ENCODE measurements at regions not wholly inside any gene's neighbourhood (a gene's known extent, or its start where the extent isn't known, plus 50 kb on each side); places are given as distances from the start of the nearest gene placed in this dataset.

DNA sequence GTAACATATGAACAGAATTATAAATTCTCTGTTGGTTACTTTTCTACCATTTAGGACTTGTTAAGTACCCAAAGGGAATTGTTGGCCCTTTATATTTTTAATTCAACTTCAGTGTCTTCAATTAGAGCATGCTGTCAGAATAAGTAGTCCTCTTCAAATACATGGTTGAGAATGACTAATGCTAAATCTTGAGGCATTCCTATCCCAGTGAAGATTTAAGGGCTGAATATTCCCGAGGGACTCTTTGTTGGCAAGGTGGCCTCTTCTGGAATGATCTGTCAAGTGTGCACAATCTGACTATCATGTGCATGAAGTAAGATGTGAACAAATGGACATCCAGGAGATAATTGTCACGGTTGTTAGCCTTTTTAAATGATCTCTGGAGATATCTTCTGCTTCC lies 421.7 kb downstream of the BMP2 start:
- Histone ChIP-seq H3K4me3 (no peak overlapping the region), H3K27me3 (no peaks in the 10 kb centered on the region), H3K27ac (no peak overlapping the region), H3K36me3 (no peaks in the 10 kb centered on the region), H3K4me1 (no peaks in the 10 kb centered on the region), H3K9me3 (no peaks in the 10 kb centered on the region)
- WGBS, 2 donors = 72 to 74% methylated on average over 2 of the region's 2 CpGs
- TF ChIP-seq POLR2A (IDR thresholded peaks at IDR 0.05) = no peak
- TF ChIP-seq EP300 (IDR thresholded peaks at IDR 0.05) = no peak
- TF ChIP-seq CTCF (IDR thresholded peaks at IDR 0.05) = no peak
- DNase-seq (ENCODE audit: low spot score in 2 of 2) = no peak

DNA sequence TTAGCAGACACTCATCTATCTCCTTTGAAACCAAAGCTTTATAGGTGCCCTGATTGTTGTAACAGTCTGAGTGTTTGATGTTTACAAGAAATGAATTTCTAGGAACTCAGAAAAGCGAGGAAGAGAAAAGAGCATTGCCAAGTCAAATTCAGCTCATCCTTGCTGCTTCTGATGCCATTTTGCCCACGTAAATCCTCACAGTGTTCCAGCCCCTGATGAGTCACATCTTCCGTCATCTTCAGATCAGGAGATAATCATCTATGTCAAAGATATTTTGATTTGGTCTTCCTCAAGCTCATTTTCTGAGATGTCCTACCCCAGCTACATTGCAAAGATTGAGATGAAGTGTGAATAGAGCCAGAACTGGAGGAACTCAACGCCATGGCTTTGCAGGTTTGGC lies 426.2 kb downstream of the BMP2 start:
- no peak for TF ChIP-seq POLR2A (IDR thresholded peaks at IDR 0.05)
- Histone ChIP-seq H3K27me3 (no peaks in the 10 kb centered on the region), H3K9me3 (no peaks in the 10 kb centered on the region), H3K4me1 (no peaks in the 10 kb centered on the region), H3K27ac (no peak overlapping the region), H3K4me3 (no peak overlapping the region), H3K36me3 (no peaks in the 10 kb centered on the region)
- no peak for DNase-seq (ENCODE audit: low spot score in 2 of 2)
- 85 to 86% methylated on average over 4 of the region's 4 CpGs for WGBS, 2 donors

DNA sequence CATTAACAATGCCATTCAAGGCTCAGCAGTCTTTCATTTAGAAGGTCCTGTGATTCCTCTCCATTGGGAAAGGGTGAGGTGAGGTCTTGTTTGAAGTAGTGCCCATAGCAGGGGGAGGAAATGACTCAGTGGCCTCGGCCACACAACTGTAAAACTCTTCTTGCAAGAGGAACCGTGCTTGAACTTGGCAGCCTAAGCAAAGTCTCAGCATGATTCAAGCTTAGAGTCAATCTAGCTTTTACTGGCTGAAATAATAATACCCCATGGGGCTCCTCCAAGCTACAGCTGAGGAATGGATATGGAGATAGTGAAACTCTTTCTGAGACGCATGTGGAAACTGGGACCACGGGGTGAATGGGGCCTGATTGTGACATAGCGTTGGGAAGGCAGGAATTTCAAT lies 428.2 kb downstream of the BMP2 start:
- 53 to 76% methylated on average over 5 of the region's 5 CpGs for WGBS, 2 donors
- TF ChIP-seq CTCF (IDR thresholded peaks at IDR 0.05) (no peak), POLR2A (IDR thresholded peaks at IDR 0.05) (no peak)
- no peak for DNase-seq (ENCODE audit: low spot score in 2 of 2)
- H3K4me3 ChIP-seq = no peak overlapping the region
- H3K27me3 ChIP-seq = no peaks in the 10 kb centered on the region
- no peaks in the 10 kb centered on the region for H3K36me3 ChIP-seq
- no peaks in the 10 kb centered on the region for H3K4me1 ChIP-seq
- H3K9me3 ChIP-seq = no peaks in the 10 kb centered on the region
- no peak overlapping the region for H3K27ac ChIP-seq

DNA sequence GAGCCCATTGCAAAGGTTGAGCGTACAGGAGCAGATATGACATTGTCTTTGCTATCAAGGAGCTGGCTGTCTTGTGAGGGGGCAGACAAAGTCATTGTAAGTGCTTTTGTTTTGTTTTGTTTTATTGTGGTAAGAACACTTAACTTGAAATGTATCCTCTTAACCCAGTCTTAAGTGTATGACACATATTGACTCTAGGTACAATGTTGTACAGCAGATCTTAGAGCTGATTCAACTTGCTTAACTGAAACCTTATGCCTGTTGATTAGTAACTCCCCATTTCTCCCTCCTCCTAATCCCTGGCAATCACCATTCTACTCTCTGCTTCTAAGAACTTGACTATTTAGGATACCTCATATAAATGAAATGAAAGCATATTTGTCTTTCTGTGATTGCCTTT lies 429.0 kb downstream of the BMP2 start:
- Histone ChIP-seq H3K9me3 (no peaks in the 10 kb centered on the region), H3K4me3 (no peak overlapping the region)
- DNase-seq (ENCODE audit: low spot score in 2 of 2) = no peak

DNA sequence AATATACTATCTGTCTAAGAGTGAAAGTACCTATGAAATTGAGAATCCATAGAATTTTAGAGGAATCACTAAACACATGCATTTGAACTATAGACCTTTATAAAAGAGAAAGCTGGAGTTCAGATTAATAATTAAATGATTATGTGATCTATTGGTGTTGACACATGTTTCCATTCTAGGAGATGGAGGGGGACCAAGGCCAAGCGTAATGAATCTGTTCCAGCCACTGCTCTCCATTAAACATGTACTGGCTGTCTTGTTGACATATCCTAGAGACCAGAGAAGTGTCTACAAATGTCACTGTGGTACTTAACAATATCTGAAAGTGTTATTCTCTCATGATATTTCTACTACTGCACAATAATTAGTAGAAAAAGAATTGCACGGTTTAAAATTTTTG lies 432.4 kb downstream of the BMP2 start:
- no peaks in the 10 kb centered on the region for H3K4me1 ChIP-seq
- H3K9me3 ChIP-seq = peaks cover 0 to 4% (median 0%) of the 10 kb centered on the region in 4 donors
- TF ChIP-seq CTCF (IDR thresholded peaks at IDR 0.05) = no peak
- no peak for TF ChIP-seq POLR2A (IDR thresholded peaks at IDR 0.05)
- TF ChIP-seq EP300 (IDR thresholded peaks at IDR 0.05) = no peak
- 89 to 91% methylated on average over 2 of the region's 2 CpGs for WGBS, 2 donors
- no peaks in the 10 kb centered on the region for H3K27me3 ChIP-seq
- no peaks in the 10 kb centered on the region for H3K36me3 ChIP-seq
- no peak overlapping the region for H3K27ac ChIP-seq
- DNase-seq (ENCODE audit: low spot score in 2 of 2) = no peak
- no peak overlapping the region for H3K4me3 ChIP-seq

More for the DNA sequence above, 429.0 kb downstream of the BMP2 start:
- TF ChIP-seq CTCF (IDR thresholded peaks at IDR 0.05) (no peak), EP300 (IDR thresholded peaks at IDR 0.05) (no peak), POLR2A (IDR thresholded peaks at IDR 0.05) (no peak)
- Histone ChIP-seq H3K27ac (no peak overlapping the region), H3K4me1 (no peaks in the 10 kb centered on the region), H3K36me3 (no peaks in the 10 kb centered on the region), H3K27me3 (no peaks in the 10 kb centered on the region)
- 89 to 94% methylated on average over 1 of the region's 1 CpG for WGBS, 2 donors

- peaks cover 0 to 4% (median 0%) of the 10 kb centered on the region in 4 donors for H3K9me3 ChIP-seq
- DNase-seq (ENCODE audit: low spot score in 2 of 2) = no peak
- no peak for TF ChIP-seq EP300 (IDR thresholded peaks at IDR 0.05)
- TF ChIP-seq CTCF (IDR thresholded peaks at IDR 0.05) = no peak
- TF ChIP-seq POLR2A (IDR thresholded peaks at IDR 0.05) = no peak
- H3K36me3 ChIP-seq = no peaks in the 10 kb centered on the region
- H3K4me1 ChIP-seq = no peaks in the 10 kb centered on the region
- H3K4me3 ChIP-seq = no peak overlapping the region
- 41 to 46% methylated on average over 6 of the region's 6 CpGs for WGBS, 2 donors
- H3K27me3 ChIP-seq = no peaks in the 10 kb centered on the region
- H3K27ac ChIP-seq = no peak overlapping the region
These were observed 439.8 kb downstream of the BMP2 start for GRCh38 chr20:7207186-7207798.

Measured in tibial nerve (tissue), 4 donors.